ENCODE measurements at regions not wholly inside any gene's neighbourhood (a gene's known extent, or its start where the extent isn't known, plus 50 kb on each side); places are given as distances from the start of the nearest gene placed in this dataset.
A peak's percentile ranks its signal among the peaks of the same experiment; 100 is the strongest.

GRCh38 chr12:43267818-43268217 lies 284.2 kb downstream of the ADAMTS20 start:
- DNase-seq (ENCODE audit: low spot score) = peak; percentile 14
- peaks cover 14% of the 10 kb centered on the region for H3K4me1 Mint-ChIP-seq (ENCODE audit: unreplicated experiment)
- H3K36me3 Mint-ChIP-seq (ENCODE audit: low read depth, unreplicated experiment) = peaks cover 4% of the 10 kb centered on the region
- no peaks in the 10 kb centered on the region for H3K9me3 Mint-ChIP-seq (ENCODE audit: unreplicated experiment)
- H3K27me3 Mint-ChIP-seq (ENCODE audit: unreplicated experiment) = no peaks in the 10 kb centered on the region
- H3K4me3 Mint-ChIP-seq (ENCODE audit: unreplicated experiment) = no peak overlapping the region
- H3K27ac Mint-ChIP-seq (ENCODE audit: unreplicated experiment) = peak overlapping the region; percentile 97
- no peak for TF ChIP-seq CTCF (IDR thresholded peaks at IDR 0.05; ENCODE audit: unreplicated experiment)

GRCh38 chr12:43261701-43262100 lies 290.3 kb downstream of the ADAMTS20 start:
- Mint-ChIP-seq H3K36me3 (ENCODE audit: low read depth, unreplicated experiment) (peaks cover 4% of the 10 kb centered on the region), H3K4me3 (ENCODE audit: unreplicated experiment) (no peak overlapping the region), H3K9me3 (ENCODE audit: unreplicated experiment) (no peaks in the 10 kb centered on the region), H3K27me3 (ENCODE audit: unreplicated experiment) (no peaks in the 10 kb centered on the region), H3K27ac (ENCODE audit: unreplicated experiment) (no peak overlapping the region), H3K4me1 (ENCODE audit: unreplicated experiment) (no peaks in the 10 kb centered on the region)
- DNase-seq (ENCODE audit: low spot score) = no peak
- TF ChIP-seq CTCF (IDR thresholded peaks at IDR 0.05; ENCODE audit: unreplicated experiment) = no peak

- H3K27me3 Mint-ChIP-seq (ENCODE audit: unreplicated experiment) = no peaks in the 10 kb centered on the region
- H3K27ac Mint-ChIP-seq (ENCODE audit: unreplicated experiment) = no peak overlapping the region
- H3K4me3 Mint-ChIP-seq (ENCODE audit: unreplicated experiment) = no peak overlapping the region
- no peak for DNase-seq (ENCODE audit: low spot score)
- H3K9me3 Mint-ChIP-seq (ENCODE audit: unreplicated experiment) = no peaks in the 10 kb centered on the region
- no peaks in the 10 kb centered on the region for H3K36me3 Mint-ChIP-seq (ENCODE audit: low read depth, unreplicated experiment)
- no peaks in the 10 kb centered on the region for H3K4me1 Mint-ChIP-seq (ENCODE audit: unreplicated experiment)
- no peak for TF ChIP-seq CTCF (IDR thresholded peaks at IDR 0.05; ENCODE audit: unreplicated experiment)
Observed at GRCh38 chr12:43255522-43256111, 296.4 kb downstream of the ADAMTS20 start.

- DNase-seq (ENCODE audit: low spot score) = no peak
- no peak for TF ChIP-seq CTCF (IDR thresholded peaks at IDR 0.05; ENCODE audit: unreplicated experiment)
- no peaks in the 10 kb centered on the region for H3K9me3 Mint-ChIP-seq (ENCODE audit: unreplicated experiment)
- H3K36me3 Mint-ChIP-seq (ENCODE audit: low read depth, unreplicated experiment) = no peaks in the 10 kb centered on the region
- H3K4me3 Mint-ChIP-seq (ENCODE audit: unreplicated experiment) = no peak overlapping the region
- H3K27me3 Mint-ChIP-seq (ENCODE audit: unreplicated experiment) = no peaks in the 10 kb centered on the region
- no peak overlapping the region for H3K27ac Mint-ChIP-seq (ENCODE audit: unreplicated experiment)
- H3K4me1 Mint-ChIP-seq (ENCODE audit: unreplicated experiment) = no peaks in the 10 kb centered on the region
Observed at GRCh38 chr12:43252585-43252984, 299.4 kb downstream of the ADAMTS20 start.

GRCh38 chr12:43245947-43246346 lies 306.1 kb downstream of the ADAMTS20 start:
- no peaks in the 10 kb centered on the region for H3K4me1 Mint-ChIP-seq (ENCODE audit: unreplicated experiment)
- no peak for TF ChIP-seq CTCF (IDR thresholded peaks at IDR 0.05; ENCODE audit: unreplicated experiment)
- H3K9me3 Mint-ChIP-seq (ENCODE audit: unreplicated experiment) = no peaks in the 10 kb centered on the region
- no peak for DNase-seq (ENCODE audit: low spot score)
- H3K27ac Mint-ChIP-seq (ENCODE audit: unreplicated experiment) = no peak overlapping the region
- H3K36me3 Mint-ChIP-seq (ENCODE audit: low read depth, unreplicated experiment) = no peaks in the 10 kb centered on the region
- no peaks in the 10 kb centered on the region for H3K27me3 Mint-ChIP-seq (ENCODE audit: unreplicated experiment)
- no peak overlapping the region for H3K4me3 Mint-ChIP-seq (ENCODE audit: unreplicated experiment)

Measured in endothelial cell (in vitro differentiated cells).